DND-41 (cell line): ENCODE measurements at regions not wholly inside any gene's neighbourhood (a gene's known extent, or its start where the extent isn't known, plus 50 kb on each side); places are given as distances from the start of the nearest gene placed in this dataset.
"Not testable (repeated sequence)": the region's sequence is repeated elsewhere in the genome, so short reads cannot be mapped to it uniquely, and the experiment has no call there.

Experiments used
- EZH2 ChIP-seq: IDR thresholded peaks from 3 replicates; pipeline ENCODE4 v1.6.1; 2012; ENCODE audit warnings: borderline replicate concordance, low read depth, mild to moderate bottlenecking, moderate library complexity, low read length, inconsistent platforms; ENCODE audit not compliant: severe bottlenecking
- TF ChIP-seq, protein P1 (sequence below): IDR thresholded peaks from 2 replicates; pipeline ENCODE4 v1.5.1; 2012; ENCODE audit warnings: borderline replicate concordance, low read length, moderate library complexity, mild to moderate bottlenecking; ENCODE audit not compliant: poor library complexity, severe bottlenecking; ENCODE audit errors: extremely low read depth

- TF ChIP-seq, protein P1, sequence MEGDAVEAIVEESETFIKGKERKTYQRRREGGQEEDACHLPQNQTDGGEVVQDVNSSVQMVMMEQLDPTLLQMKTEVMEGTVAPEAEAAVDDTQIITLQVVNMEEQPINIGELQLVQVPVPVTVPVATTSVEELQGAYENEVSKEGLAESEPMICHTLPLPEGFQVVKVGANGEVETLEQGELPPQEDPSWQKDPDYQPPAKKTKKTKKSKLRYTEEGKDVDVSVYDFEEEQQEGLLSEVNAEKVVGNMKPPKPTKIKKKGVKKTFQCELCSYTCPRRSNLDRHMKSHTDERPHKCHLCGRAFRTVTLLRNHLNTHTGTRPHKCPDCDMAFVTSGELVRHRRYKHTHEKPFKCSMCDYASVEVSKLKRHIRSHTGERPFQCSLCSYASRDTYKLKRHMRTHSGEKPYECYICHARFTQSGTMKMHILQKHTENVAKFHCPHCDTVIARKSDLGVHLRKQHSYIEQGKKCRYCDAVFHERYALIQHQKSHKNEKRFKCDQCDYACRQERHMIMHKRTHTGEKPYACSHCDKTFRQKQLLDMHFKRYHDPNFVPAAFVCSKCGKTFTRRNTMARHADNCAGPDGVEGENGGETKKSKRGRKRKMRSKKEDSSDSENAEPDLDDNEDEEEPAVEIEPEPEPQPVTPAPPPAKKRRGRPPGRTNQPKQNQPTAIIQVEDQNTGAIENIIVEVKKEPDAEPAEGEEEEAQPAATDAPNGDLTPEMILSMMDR, result not testable (repeated sequence)
- TF ChIP-seq EZH2, result not testable (repeated sequence)
These were observed 225.8 kb upstream of the MSX2 start for GRCh38 chr5:174498575-174498974.
